K562 (cell line): ENCODE measurements at regions not wholly inside any gene's neighbourhood (a gene's known extent, or its start where the extent isn't known, plus 50 kb on each side); places are given as distances from the start of the nearest gene placed in this dataset.

Experiments
- ATAC-seq: fragments of 200-7000 bp; cut with Tn5 transposase; 3 replicates; pipeline ENCODE4 v1.9.1; 2020; ENCODE audit warnings: moderate library complexity
- BruUV-seq: library from RNA; stranded (reverse); fragments of 400-500 nt; replicated peaks from 2 replicates; lab custom pipeline; 2021; lab: Mats Ljungman, UMichigan
- CTCF ChIA-PET: fragments of 300-600 bp; formaldehyde crosslinking; extraction: SDS; loops from one replicate; lab custom pipeline; 2021; ENCODE audit warnings: low intra/inter-chr PET ratio; lab: Yijun Ruan, JAX
- POLR2A ChIA-PET: fragments of 300-600, 350-650 bp; sonication (Branson Sonifier 250); formaldehyde crosslinking; extraction: SDS; loops from one replicate; lab custom pipeline; 2021; ENCODE audit warnings: antibody characterized with exemption, inconsistent platforms; lab: Yijun Ruan, JAX
- DNase-seq, 4 experiments: peaks; one replicate each; pipeline versions ENCODE4 v3.0.0 to v3.0.0-alpha.2; 2011 to 2018; ENCODE audit warnings: low spot score in 3 of 4, mixed read lengths in 3 of 4; ENCODE audit errors: extremely low read depth in 1 of 4
- FAIRE-seq: peaks from 2 replicates; lab custom pipeline; 2011; peaks lifted over from hg19 to GRCh38; lab: Jason Lieb, UNC
- H2AFZ ChIP-seq: 2 replicates; pipeline ENCODE4 v1.6.0; 2011; ENCODE audit warnings: low read depth, low read length, control low read depth, inconsistent platforms
- H3K27ac ChIP-seq: fragments of 200-600 bp; 3 replicates; pipeline ENCODE4 v1.8.0; 2011; ENCODE audit warnings: low read depth, mild to moderate bottlenecking, control low read depth, inconsistent platforms, low read length, moderate library complexity, mixed read lengths; ENCODE audit errors: extremely low read depth
- H3K27me3 ChIP-seq, 2 experiments: fragments of 300-600 bp in 1 of 2; 2 replicates in 1 of 2; 3 replicates in 1 of 2; pipeline versions ENCODE4 v1.6.0 to v1.8.0; 2011; ENCODE audit warnings: inconsistent platforms in 2 of 2, low read length in 2 of 2, mild to moderate bottlenecking in 1 of 2, mixed read lengths in 1 of 2, moderate library complexity in 1 of 2; ENCODE audit not compliant: control insufficient read depth in 2 of 2, insufficient read depth in 2 of 2
- H3K36me3 ChIP-seq: fragments of 300-600 bp; 3 replicates; pipeline ENCODE4 v1.8.0; 2011; ENCODE audit warnings: mild to moderate bottlenecking, low read length, inconsistent platforms; ENCODE audit not compliant: control insufficient read depth, insufficient read depth
- H3K4me1 ChIP-seq, 2 experiments: fragments of 200-600 bp in 1 of 2; replicated peaks in 1 of 2; 2 replicates in 1 of 2; 3 replicates in 1 of 2; pipeline versions ENCODE4 v1.5.1 to v1.8.0; 2011; ENCODE audit warnings: inconsistent platforms in 2 of 2, low read length in 2 of 2, mild to moderate bottlenecking in 1 of 2, mixed read lengths in 1 of 2, moderate library complexity in 1 of 2; ENCODE audit not compliant: control insufficient read depth in 2 of 2, insufficient read depth in 2 of 2
- H3K4me2 ChIP-seq: 2 replicates; pipeline ENCODE4 v1.6.1; 2011; ENCODE audit warnings: low read length, control low read depth, inconsistent platforms, mixed read lengths; ENCODE audit not compliant: insufficient read depth
- H3K4me3 ChIP-seq: fragments of 200-600 bp; sonication (generic), shearing (Covaris generic); 2 replicates; pipeline ENCODE4 v1.5.1; 2016; ENCODE audit warnings: control low read depth, inconsistent platforms
- H3K79me2 ChIP-seq: fragments of 200-600 bp; 3 replicates; pipeline ENCODE4 v1.8.0; 2011; ENCODE audit warnings: low read length, inconsistent platforms; ENCODE audit not compliant: control insufficient read depth, insufficient read depth
- H3K9ac ChIP-seq, 2 experiments: 2 replicates each; pipeline versions ENCODE4 v1.6.0 to v1.6.1; 2011; ENCODE audit warnings: low read depth in 2 of 2, low read length in 2 of 2, control low read depth in 1 of 2, inconsistent platforms in 1 of 2, mild to moderate bottlenecking in 1 of 2, mixed read lengths in 1 of 2; ENCODE audit not compliant: insufficient read depth in 1 of 2
- H3K9me1 ChIP-seq: one replicate; pipeline ENCODE4 v1.6.0; 2011; ENCODE audit warnings: inconsistent platforms, mild to moderate bottlenecking, low read length, moderate library complexity; ENCODE audit not compliant: control insufficient read depth, insufficient read depth
- H3K9me3 ChIP-seq: replicated peaks from 2 replicates; pipeline ENCODE4 v1.5.1; 2011; ENCODE audit warnings: low read depth, low read length, inconsistent platforms; ENCODE audit not compliant: control insufficient read depth, insufficient read depth
- H4K20me1 ChIP-seq: replicated peaks from 2 replicates; pipeline ENCODE4 v1.6.1; 2011; ENCODE audit warnings: low read length, inconsistent platforms, mixed read lengths; ENCODE audit not compliant: control insufficient read depth, insufficient read depth
- CREB1 ChIP-seq, 2 experiments: sonication (generic) in 1 of 2; formaldehyde crosslinking in 1 of 2; IDR thresholded peaks; 2 replicates each; pipeline versions ENCODE4 v1.6.1 to v1.8.0; 2012 to 2022; ENCODE audit warnings: inconsistent platforms in 1 of 2, mild to moderate bottlenecking in 1 of 2, missing genetic modification reagents in 1 of 2, moderate library complexity in 1 of 2
- CREBBP ChIP-seq: IDR thresholded peaks from one replicate; pipeline ENCODE4 v1.6.1; 2012; ENCODE audit warnings: low read depth, mild to moderate bottlenecking, control low read depth, inconsistent platforms, low read length
- DDX20 ChIP-seq: fragments of 450-650 bp; IDR thresholded peaks from 2 replicates; pipeline ENCODE4 v1.6.1; 2016; ENCODE audit warnings: missing genetic modification characterization, low read depth, mild to moderate bottlenecking, missing compliant biosample characterization, moderate library complexity
- HDAC2 ChIP-seq: fragments of 450-650 bp; IDR thresholded peaks from 2 replicates; pipeline ENCODE4 v1.6.1; 2016; ENCODE audit warnings: mild to moderate bottlenecking
- KLF1 ChIP-seq: fragments of 450-650 bp; IDR thresholded peaks from 2 replicates; pipeline ENCODE4 v1.6.1; 2016; ENCODE audit warnings: missing genetic modification characterization, missing compliant biosample characterization
- NFIX ChIP-seq: fragments of 250-450 bp; sonication (Bioruptor Pico); IDR thresholded peaks from 2 replicates; pipeline ENCODE4 v1.4.0; 2020; ENCODE audit warnings: low read depth, mild to moderate bottlenecking, moderate library complexity
- POLR2B ChIP-seq: fragments of 450-650 bp; IDR thresholded peaks from 2 replicates; pipeline ENCODE4 v1.6.1; 2018; ENCODE audit warnings: low read depth; ENCODE audit not compliant: partially characterized antibody
- RUNX1 ChIP-seq: sonication (generic); IDR thresholded peaks from 2 replicates; pipeline ENCODE4 v1.6.1; 2016; ENCODE audit warnings: antibody characterized with exemption, low read depth
- ZNF134 ChIP-seq: fragments of 250-450 bp; sonication (Bioruptor Pico); conservative IDR thresholded peaks from 2 replicates; pipeline ENCODE4 v1.4.0; 2020
- ZNF197 ChIP-seq: fragments of 200-800 bp; sonication (Bioruptor generic); IDR thresholded peaks from 2 replicates; pipeline ENCODE4 v1.6.1; 2016; ENCODE audit warnings: low read depth, missing genetic modification characterization, missing compliant biosample characterization
- ZNF23 ChIP-seq: fragments of 250-450 bp; sonication (Bioruptor Pico); IDR thresholded peaks from 2 replicates; pipeline ENCODE4 v1.4.0; 2020; ENCODE audit warnings: mild to moderate bottlenecking
- ZNF699 ChIP-seq: fragments of 250-450 bp; sonication (Bioruptor Pico); IDR thresholded peaks from 2 replicates; pipeline ENCODE4 v1.8.0; 2021; ENCODE audit warnings: mild to moderate bottlenecking, moderate library complexity; ENCODE audit not compliant: insufficient replicate concordance
- in situ Hi-C: fragments of 300-500 bp; cut with MboI; formaldehyde crosslinking; loops from 4 replicates; pipeline ENCODE4 v1.15.0; 2018; ENCODE audit warnings: inconsistent platforms, mixed read lengths
- intact Hi-C: fragments of 100-400 bp; cut with micrococcal nuclease; formaldehyde crosslinking; loops from 2 replicates; pipeline ENCODE4 v1.14.2; 2022
- TF ChIP-seq, protein P1 (sequence below): sonication (generic); formaldehyde crosslinking; IDR thresholded peaks from 2 replicates; pipeline ENCODE4 v1.5.0; 2020; ENCODE audit warnings: missing genetic modification reagents
- TF ChIP-seq, protein P2 (sequence below): fragments of 250-450 bp; sonication (Bioruptor Pico); IDR thresholded peaks from 2 replicates; pipeline ENCODE4 v1.4.0; 2020; ENCODE audit warnings: borderline replicate concordance

DNA sequence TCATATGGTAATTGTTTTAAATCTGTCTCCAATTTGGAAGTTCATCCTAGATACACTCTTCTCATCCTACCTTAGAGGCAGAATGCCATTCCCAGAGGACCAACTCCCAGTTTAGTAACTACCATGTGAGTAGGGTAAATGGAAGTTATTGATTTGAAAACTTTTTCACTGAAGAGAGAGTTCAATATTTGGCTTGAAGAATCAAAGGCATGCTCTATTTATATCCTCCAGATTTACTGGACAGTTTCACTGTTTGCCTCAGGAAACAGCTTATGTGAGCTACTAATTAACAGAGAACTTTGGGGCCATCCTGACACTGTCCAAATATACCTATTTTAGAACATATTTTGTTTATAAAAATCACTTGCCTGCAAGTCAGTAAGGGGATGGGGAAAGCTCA lies 607.2 kb upstream of the GYPC start:
- ChIA-PET POLR2A (no interaction called here), CTCF (no interaction called here)
- TF ChIP-seq RUNX1 (no peak), ZNF197 (CRISPR knock-in tag) (no peak), CREB1 (IDR thresholded peaks at IDR 0.05) (no peak), CREB1 (CRISPR knock-in tag; IDR thresholded peaks at IDR 0.05) (no peak), NFIX (CRISPR knock-in tag) (no peak), ZNF23 (no peak), DDX20 (no peak), ZNF134 (CRISPR knock-in tag) (no peak), HDAC2 (no peak), CREBBP (no peak), KLF1 (no peak), POLR2B (no peak), ZNF699 (no peak)
- TF ChIP-seq, protein P1, sequence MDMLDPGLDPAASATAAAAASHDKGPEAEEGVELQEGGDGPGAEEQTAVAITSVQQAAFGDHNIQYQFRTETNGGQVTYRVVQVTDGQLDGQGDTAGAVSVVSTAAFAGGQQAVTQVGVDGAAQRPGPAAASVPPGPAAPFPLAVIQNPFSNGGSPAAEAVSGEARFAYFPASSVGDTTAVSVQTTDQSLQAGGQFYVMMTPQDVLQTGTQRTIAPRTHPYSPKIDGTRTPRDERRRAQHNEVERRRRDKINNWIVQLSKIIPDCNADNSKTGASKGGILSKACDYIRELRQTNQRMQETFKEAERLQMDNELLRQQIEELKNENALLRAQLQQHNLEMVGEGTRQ (CRISPR knock-in tag) = no peak
- TF ChIP-seq, protein P2, sequence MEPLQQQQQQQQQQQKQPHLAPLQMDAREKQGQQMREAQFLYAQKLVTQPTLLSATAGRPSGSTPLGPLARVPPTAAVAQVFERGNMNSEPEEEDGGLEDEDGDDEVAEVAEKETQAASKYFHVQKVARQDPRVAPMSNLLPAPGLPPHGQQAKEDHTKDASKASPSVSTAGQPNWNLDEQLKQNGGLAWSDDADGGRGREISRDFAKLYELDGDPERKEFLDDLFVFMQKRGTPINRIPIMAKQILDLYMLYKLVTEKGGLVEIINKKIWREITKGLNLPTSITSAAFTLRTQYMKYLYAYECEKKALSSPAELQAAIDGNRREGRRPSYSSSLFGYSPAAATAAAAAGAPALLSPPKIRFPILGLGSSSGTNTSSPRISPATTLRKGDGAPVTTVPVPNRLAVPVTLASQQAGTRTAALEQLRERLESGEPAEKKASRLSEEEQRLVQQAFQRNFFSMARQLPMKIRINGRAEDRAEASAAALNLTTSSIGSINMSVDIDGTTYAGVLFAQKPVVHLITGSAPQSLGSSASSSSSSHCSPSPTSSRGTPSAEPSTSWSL = no peak
- H3K4me3 ChIP-seq = no peak overlapping the region
- no peaks in the 10 kb centered on the region for H3K79me2 ChIP-seq
- no peak overlapping the region for H3K9ac ChIP-seq
- ATAC-seq (no peak), FAIRE-seq (no peak), DNase-seq (no peak)
- no peak overlapping the region for H3K4me2 ChIP-seq
- in situ Hi-C loops (no loop called here), intact Hi-C loops (no loop called here)
- no peaks in the 10 kb centered on the region for H3K4me1 ChIP-seq
- no peak overlapping the region for H3K27ac ChIP-seq
- no peaks in the 10 kb centered on the region for H3K27me3 ChIP-seq
- H3K36me3 ChIP-seq = no peaks in the 10 kb centered on the region
- H3K9me3 ChIP-seq = no peaks in the 10 kb centered on the region
- H3K9me1 ChIP-seq = no peaks in the 10 kb centered on the region
- H2AFZ ChIP-seq = no peak overlapping the region
- no TSS peak for BruUV-seq
- no peaks in the 10 kb centered on the region for H4K20me1 ChIP-seq
